Fibroblast of lung (primary cell): ENCODE measurements at regions not wholly inside any gene's neighbourhood (a gene's known extent, or its start where the extent isn't known, plus 50 kb on each side); places are given as distances from the start of the nearest gene placed in this dataset.

Experiments
- DNase-seq, 2 donors: peaks; one replicate each; pipeline versions ENCODE4 v3.0.0 to v3.0.0-alpha.2; 2010; ENCODE audit warnings: low read depth in 2 of 2
- H2AFZ ChIP-seq: 2 replicates; pipeline ENCODE4 v1.5.1; 2012; ENCODE audit warnings: low read length, control low read depth, inconsistent platforms
- H3K27ac ChIP-seq: 2 replicates; pipeline ENCODE4 v1.5.1; 2011; ENCODE audit warnings: low read length, control low read depth; ENCODE audit not compliant: insufficient read depth
- H3K27me3 ChIP-seq: 2 replicates; pipeline ENCODE4 v1.5.1; 2011; ENCODE audit warnings: mild to moderate bottlenecking, low read length; ENCODE audit not compliant: control insufficient read depth, insufficient read depth
- H3K36me3 ChIP-seq: 2 replicates; pipeline ENCODE4 v1.5.1; 2011; ENCODE audit warnings: low read length; ENCODE audit not compliant: control insufficient read depth, insufficient read depth
- H3K4me1 ChIP-seq: 2 replicates; pipeline ENCODE4 v1.5.1; 2011; ENCODE audit warnings: low read length; ENCODE audit not compliant: control insufficient read depth, insufficient read depth; ENCODE audit errors: extremely low read depth
- H3K4me2 ChIP-seq: 2 replicates; pipeline ENCODE4 v1.5.1; 2011; ENCODE audit warnings: low read length, control low read depth; ENCODE audit not compliant: insufficient read depth; ENCODE audit errors: extremely low read depth
- H3K4me3 ChIP-seq, 4 experiments: fragments of 200-600 bp in 1 of 4; sonication (generic) in 1 of 4; replicated peaks in 1 of 4; 2 replicates each; pipeline ENCODE4 v1.5.1; 2011 to 2016; ENCODE audit warnings: low read length in 4 of 4, low read depth in 3 of 4, mild to moderate bottlenecking in 3 of 4, control low read depth in 2 of 4, inconsistent platforms in 1 of 4, mixed read lengths in 1 of 4; ENCODE audit not compliant: insufficient read depth in 1 of 4; ENCODE audit errors: control extremely low read depth in 1 of 4
- H3K79me2 ChIP-seq: 2 replicates; pipeline ENCODE4 v1.5.1; 2012; ENCODE audit warnings: mild to moderate bottlenecking, low read length, inconsistent platforms; ENCODE audit not compliant: control insufficient read depth, insufficient read depth
- H3K9ac ChIP-seq: 2 replicates; pipeline ENCODE4 v1.5.1; 2011; ENCODE audit warnings: mild to moderate bottlenecking, low read length, control low read depth; ENCODE audit not compliant: insufficient read depth
- H3K9me3 ChIP-seq: 2 replicates; pipeline ENCODE4 v1.5.1; 2012; ENCODE audit warnings: low read depth, low read length; ENCODE audit not compliant: control insufficient read depth, insufficient read depth
- H4K20me1 ChIP-seq: 2 replicates; pipeline ENCODE4 v1.5.1; 2011; ENCODE audit warnings: low read length; ENCODE audit not compliant: control insufficient read depth, insufficient read depth; ENCODE audit errors: extremely low read depth
- CTCF ChIP-seq, 2 donors: IDR thresholded peaks in 1 of 2; conservative IDR thresholded peaks in 1 of 2; 1 replicate in 1 of 2; 2 replicates in 1 of 2; pipeline ENCODE4 v1.5.1; 2011 to 2012; ENCODE audit warnings: low read length in 2 of 2, control low read depth in 1 of 2, inconsistent platforms in 1 of 2, low read depth in 1 of 2, mild to moderate bottlenecking in 1 of 2
- EZH2 ChIP-seq: IDR thresholded peaks from 2 replicates; pipeline ENCODE4 v1.5.1; 2012; ENCODE audit warnings: low read length, control low read depth, mild to moderate bottlenecking; ENCODE audit errors: missing control alignments

GRCh38 chr4:96056346-96056934 is 216.5 kb downstream of the PDHA2 start:
- Histone ChIP-seq H3K9me3 (no peaks in the 10 kb centered on the region), H3K4me1 (no peaks in the 10 kb centered on the region), H2AFZ (no peak overlapping the region), H3K36me3 (no peaks in the 10 kb centered on the region), H3K79me2 (no peaks in the 10 kb centered on the region), H3K4me2 (no peak overlapping the region), H3K9ac (no peak overlapping the region), H3K27ac (no peak overlapping the region), H4K20me1 (no peaks in the 10 kb centered on the region), H3K27me3 (no peaks in the 10 kb centered on the region), H3K4me3 (no peak overlapping the region)
- no peak for TF ChIP-seq EZH2
- no peak for TF ChIP-seq CTCF (conservative IDR thresholded peaks at IDR 0.05 in 1 of 2, IDR thresholded peaks at IDR 0.05 in 1 of 2; ENCODE audit: low read depth in 1 of 2, low read length in 2 of 2)
- DNase-seq = no peak

GRCh38 chr4:96063639-96064038 is 223.7 kb downstream of the PDHA2 start:
- H3K4me3 ChIP-seq = no peak overlapping the region
- TF ChIP-seq CTCF (conservative IDR thresholded peaks at IDR 0.05 in 1 of 2, IDR thresholded peaks at IDR 0.05 in 1 of 2; ENCODE audit: low read depth in 1 of 2, low read length in 2 of 2) = no peak
- no peak for TF ChIP-seq EZH2
- H2AFZ ChIP-seq = no peak overlapping the region
- no peak overlapping the region for H3K4me2 ChIP-seq
- H3K27ac ChIP-seq = no peak overlapping the region
- no peaks in the 10 kb centered on the region for H3K79me2 ChIP-seq
- DNase-seq = peak in 1 of 2 donors; percentile 12
- no peaks in the 10 kb centered on the region for H3K9me3 ChIP-seq
- no peaks in the 10 kb centered on the region for H4K20me1 ChIP-seq
- no peaks in the 10 kb centered on the region for H3K36me3 ChIP-seq
- H3K27me3 ChIP-seq = no peaks in the 10 kb centered on the region
- H3K9ac ChIP-seq = no peak overlapping the region
- H3K4me1 ChIP-seq = no peaks in the 10 kb centered on the region

- no peaks in the 10 kb centered on the region for H3K36me3 ChIP-seq
- DNase-seq = peak in 1 of 2 donors; percentile 69
- H2AFZ ChIP-seq = no peak overlapping the region
- H3K4me1 ChIP-seq = no peaks in the 10 kb centered on the region
- H3K79me2 ChIP-seq = no peaks in the 10 kb centered on the region
- H3K27me3 ChIP-seq = no peaks in the 10 kb centered on the region
- H4K20me1 ChIP-seq = no peaks in the 10 kb centered on the region
- H3K4me2 ChIP-seq = no peak overlapping the region
- no peak overlapping the region for H3K9ac ChIP-seq
- no peaks in the 10 kb centered on the region for H3K9me3 ChIP-seq
- no peak overlapping the region for H3K4me3 ChIP-seq
- TF ChIP-seq EZH2 = no peak
- H3K27ac ChIP-seq = no peak overlapping the region
Observed at GRCh38 chr4:96073461-96073860, 233.6 kb downstream of the PDHA2 start.
